ENCODE measurements at regions not wholly inside any gene's neighbourhood (a gene's known extent, or its start where the extent isn't known, plus 50 kb on each side); places are given as distances from the start of the nearest gene placed in this dataset.

DNA sequence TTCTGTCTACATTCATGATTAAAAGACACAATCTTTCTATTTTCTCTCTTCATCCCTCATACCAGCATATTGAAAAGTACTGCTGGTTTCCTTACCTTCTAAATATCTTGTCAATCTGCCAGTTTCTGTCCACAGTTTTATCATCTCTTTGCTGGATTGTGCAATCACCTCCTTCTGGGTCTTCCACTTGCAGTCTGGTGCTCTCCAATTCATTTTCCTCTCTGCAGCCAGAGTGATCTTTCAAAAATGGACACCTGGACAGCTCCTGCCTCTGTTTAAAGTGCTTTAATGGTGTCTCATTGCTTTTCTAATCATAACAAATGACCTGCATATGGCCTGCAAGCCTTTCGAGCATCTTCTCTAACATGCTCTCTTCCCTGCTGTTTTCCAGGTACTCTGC lies 94.0 kb downstream of the C1QL2 start:
- TF ChIP-seq, protein P1, sequence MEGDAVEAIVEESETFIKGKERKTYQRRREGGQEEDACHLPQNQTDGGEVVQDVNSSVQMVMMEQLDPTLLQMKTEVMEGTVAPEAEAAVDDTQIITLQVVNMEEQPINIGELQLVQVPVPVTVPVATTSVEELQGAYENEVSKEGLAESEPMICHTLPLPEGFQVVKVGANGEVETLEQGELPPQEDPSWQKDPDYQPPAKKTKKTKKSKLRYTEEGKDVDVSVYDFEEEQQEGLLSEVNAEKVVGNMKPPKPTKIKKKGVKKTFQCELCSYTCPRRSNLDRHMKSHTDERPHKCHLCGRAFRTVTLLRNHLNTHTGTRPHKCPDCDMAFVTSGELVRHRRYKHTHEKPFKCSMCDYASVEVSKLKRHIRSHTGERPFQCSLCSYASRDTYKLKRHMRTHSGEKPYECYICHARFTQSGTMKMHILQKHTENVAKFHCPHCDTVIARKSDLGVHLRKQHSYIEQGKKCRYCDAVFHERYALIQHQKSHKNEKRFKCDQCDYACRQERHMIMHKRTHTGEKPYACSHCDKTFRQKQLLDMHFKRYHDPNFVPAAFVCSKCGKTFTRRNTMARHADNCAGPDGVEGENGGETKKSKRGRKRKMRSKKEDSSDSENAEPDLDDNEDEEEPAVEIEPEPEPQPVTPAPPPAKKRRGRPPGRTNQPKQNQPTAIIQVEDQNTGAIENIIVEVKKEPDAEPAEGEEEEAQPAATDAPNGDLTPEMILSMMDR (IDR thresholded peaks at IDR 0.05; ENCODE audit: insufficient read depth, low read depth, low read length), result no peak
- Histone ChIP-seq H3K27me3 (ENCODE audit: control insufficient read depth, insufficient read depth, low read length) (no peaks in the 10 kb centered on the region), H3K4me3 (ENCODE audit: low read depth, low read length) (no peak overlapping the region), H3K36me3 (ENCODE audit: control insufficient read depth, insufficient read depth, low read length) (no peaks in the 10 kb centered on the region)
- CTCF ChIA-PET, result interaction anchor here (1.0 kb wide), 1 partner anchor 14 kb away, joined by 3 read pairs; no protein-coding TSS in a partner anchor
- POLR2A ChIA-PET, result no interaction called here
- DNase-seq (ENCODE audit: low read depth), result no peak

DNA sequence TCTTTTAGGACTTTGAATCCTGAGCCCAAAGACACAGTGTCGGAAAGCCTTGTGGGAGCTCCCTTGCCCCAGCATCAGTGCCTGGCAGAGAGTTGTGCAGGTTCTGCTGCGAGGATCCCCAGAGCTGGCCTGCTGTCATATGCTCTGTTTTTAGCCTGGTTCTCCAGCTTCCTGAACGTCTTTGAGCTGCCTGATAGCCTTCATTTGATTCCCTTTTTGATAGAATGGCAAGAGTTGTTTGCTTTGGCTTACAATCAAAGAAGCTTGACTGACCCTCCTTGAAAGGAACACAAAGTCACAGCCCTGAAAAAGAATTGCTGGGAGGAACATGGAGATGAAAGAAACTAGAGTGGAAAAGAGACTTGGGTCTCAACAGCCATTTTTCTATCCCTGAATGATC lies 95.4 kb downstream of the C1QL2 start:
- CTCF ChIA-PET, result no interaction called here

DNA sequence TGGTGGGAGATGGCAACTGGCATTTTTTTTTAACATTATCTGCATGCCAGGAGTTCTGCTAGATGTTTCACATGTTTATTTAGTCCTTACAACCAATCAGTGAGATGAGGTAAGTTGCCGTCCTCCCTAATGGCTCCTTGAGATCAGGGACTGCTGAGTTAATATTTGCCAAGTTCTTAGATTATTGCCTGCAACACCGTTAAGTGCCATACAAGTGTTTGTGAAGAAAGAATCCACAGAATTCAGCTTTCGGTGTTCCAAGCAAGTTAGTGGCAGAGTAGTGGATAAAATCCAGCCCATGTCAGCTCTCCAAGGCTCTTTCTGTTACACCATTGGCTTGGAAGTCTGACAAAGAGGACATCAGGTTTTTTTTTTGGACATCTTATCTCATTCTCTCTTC lies 95.9 kb downstream of the C1QL2 start:
- Histone ChIP-seq H3K4me3 (ENCODE audit: low read depth, low read length) (no peak overlapping the region), H3K36me3 (ENCODE audit: control insufficient read depth, insufficient read depth, low read length) (no peaks in the 10 kb centered on the region), H3K27me3 (ENCODE audit: control insufficient read depth, insufficient read depth, low read length) (no peaks in the 10 kb centered on the region)
- TF ChIP-seq, protein P1 (IDR thresholded peaks at IDR 0.05; ENCODE audit: insufficient read depth, low read depth, low read length), result no peak
- POLR2A ChIA-PET, result no interaction called here
- no peak for DNase-seq (ENCODE audit: low read depth)
- CTCF ChIA-PET, result no interaction called here

More for the DNA sequence above, 95.4 kb downstream of the C1QL2 start:
- TF ChIP-seq, protein P1 (IDR thresholded peaks at IDR 0.05; ENCODE audit: insufficient read depth, low read depth, low read length), result no peak
- H3K4me3 ChIP-seq (ENCODE audit: low read depth, low read length), result no peak overlapping the region
- POLR2A ChIA-PET, result no interaction called here
- no peak for DNase-seq (ENCODE audit: low read depth)
- no peaks in the 10 kb centered on the region for H3K27me3 ChIP-seq (ENCODE audit: control insufficient read depth, insufficient read depth, low read length)
- H3K36me3 ChIP-seq (ENCODE audit: control insufficient read depth, insufficient read depth, low read length), result no peaks in the 10 kb centered on the region

DNA sequence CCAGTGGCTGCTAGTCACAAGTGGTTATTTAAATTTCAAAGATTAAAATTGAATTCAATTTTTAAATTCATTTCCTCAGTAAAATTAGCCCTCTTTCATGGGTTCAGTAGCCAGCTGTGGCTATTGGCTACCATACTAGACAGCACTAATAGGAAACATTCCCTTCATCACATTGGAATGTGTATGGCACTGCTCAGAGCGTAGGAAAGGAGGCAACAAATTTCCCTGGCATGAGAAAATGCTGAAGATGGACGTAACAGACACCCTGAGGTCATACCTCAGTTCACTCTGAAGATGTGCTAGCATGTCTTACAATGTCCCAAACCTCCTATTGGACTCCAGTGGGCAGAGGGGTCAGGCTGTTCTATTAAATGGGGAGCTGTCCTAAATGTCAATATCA lies 96.4 kb downstream of the C1QL2 start:
- CTCF ChIA-PET, result no interaction called here
- DNase-seq (ENCODE audit: low read depth), result no peak
- no peak overlapping the region for H3K4me3 ChIP-seq (ENCODE audit: low read depth, low read length)
- H3K27me3 ChIP-seq (ENCODE audit: control insufficient read depth, insufficient read depth, low read length), result no peaks in the 10 kb centered on the region
- H3K36me3 ChIP-seq (ENCODE audit: control insufficient read depth, insufficient read depth, low read length), result no peaks in the 10 kb centered on the region
- TF ChIP-seq, protein P1 (IDR thresholded peaks at IDR 0.05; ENCODE audit: insufficient read depth, low read depth, low read length), result no peak
- POLR2A ChIA-PET, result no interaction called here

DNA sequence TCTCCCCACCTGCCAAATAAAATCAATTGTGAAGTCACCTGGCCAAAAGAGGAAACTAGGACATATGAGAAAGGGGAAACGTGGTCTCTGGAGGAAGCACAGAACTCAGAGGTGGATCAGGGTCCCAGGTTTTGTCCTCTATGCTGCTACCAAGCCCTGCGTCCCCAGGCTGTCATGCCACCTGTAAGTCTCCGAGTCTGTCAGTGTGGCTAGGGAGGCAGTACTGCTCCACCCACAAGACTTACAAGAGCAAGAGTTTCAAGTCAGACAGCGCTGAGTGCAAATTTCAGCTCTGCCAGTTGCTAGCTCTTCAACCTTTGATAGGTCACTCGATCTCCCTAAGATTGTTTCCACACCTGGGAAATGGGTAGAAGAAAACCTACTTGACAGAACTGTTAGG lies 98.6 kb downstream of the C1QL2 start:
- ChIA-PET CTCF (no interaction called here), POLR2A (no interaction called here)
- TF ChIP-seq, protein P1 (IDR thresholded peaks at IDR 0.05; ENCODE audit: insufficient read depth, low read depth, low read length), result no peak
- DNase-seq (ENCODE audit: low read depth), result no peak
- no peak overlapping the region for H3K4me3 ChIP-seq (ENCODE audit: low read depth, low read length)
- no peaks in the 10 kb centered on the region for H3K27me3 ChIP-seq (ENCODE audit: control insufficient read depth, insufficient read depth, low read length)
- no peaks in the 10 kb centered on the region for H3K36me3 ChIP-seq (ENCODE audit: control insufficient read depth, insufficient read depth, low read length)
